GM18858 (cell line): ENCODE measurements at regions not wholly inside any gene's neighbourhood (a gene's known extent, or its start where the extent isn't known, plus 50 kb on each side); places are given as distances from the start of the nearest gene placed in this dataset.
"Not testable (repeated sequence)": the region's sequence is repeated elsewhere in the genome, so short reads cannot be mapped to it uniquely, and the experiment has no call there.

ENCODE experiments used
- ATAC-seq: cut with Tn5 transposase; IDR thresholded peaks from one replicate; pipeline ENCODE4 v1.9.1; 2021; ENCODE audit not compliant: unreplicated experiment

DNA sequence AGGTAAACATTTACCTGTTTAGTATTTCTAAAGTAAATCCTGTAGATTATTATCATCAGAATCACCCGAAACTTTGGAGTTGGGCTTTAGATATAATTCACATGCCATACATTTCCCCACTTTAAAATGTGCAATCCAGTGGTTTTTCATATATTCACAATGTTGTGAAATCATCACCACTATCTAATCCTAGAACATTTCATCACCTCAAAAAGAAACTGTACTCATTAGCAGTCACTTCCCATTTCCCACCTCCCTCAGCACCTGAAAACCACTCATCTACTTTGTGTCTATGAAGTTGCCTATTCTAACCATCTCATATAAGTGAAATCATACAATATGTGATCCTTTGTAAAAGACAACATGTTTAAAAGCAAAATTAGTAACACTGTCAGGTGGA lies 182.6 kb downstream of the FZD1 start:
- ATAC-seq: no peak

DNA sequence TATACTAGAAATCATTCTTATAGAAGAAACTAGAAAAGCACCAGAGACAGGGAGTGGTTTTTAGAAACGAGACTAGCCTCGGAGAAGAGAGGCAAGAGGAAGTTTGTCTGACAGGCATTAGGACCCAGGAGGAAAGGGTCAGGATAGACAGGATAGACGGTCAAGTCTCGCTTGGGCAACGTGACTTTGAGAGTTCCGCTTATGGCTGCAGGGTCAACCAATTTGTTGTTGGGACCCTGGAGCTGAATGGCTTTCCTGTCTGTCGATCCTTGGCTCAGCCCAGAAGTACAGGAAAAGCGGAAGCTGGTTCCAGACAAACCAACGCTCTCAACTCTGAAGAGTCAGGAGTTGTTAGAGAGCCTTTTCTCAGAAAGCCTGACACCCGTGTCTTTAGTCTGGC lies 191.2 kb downstream of the FZD1 start:
- ATAC-seq: no peak

DNA sequence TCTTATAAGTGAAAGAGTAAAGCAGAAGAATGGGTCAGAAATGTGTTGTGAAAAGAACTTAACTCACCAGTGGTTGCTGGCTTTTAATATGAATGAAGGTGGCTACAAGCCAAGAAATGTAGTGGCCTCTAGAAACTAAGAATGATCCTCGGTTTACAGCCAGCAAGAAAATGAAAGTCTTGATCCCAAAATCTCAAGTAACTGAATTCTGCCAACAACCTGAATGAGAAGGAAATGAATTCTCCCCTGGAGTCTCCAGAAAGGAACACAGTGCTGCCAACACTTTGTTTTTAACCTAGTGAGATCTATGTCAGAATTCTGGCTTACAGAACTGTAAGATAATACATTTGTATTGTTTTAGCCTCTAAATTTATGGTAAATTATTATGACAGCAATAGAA lies 193.0 kb downstream of the FZD1 start:
- ATAC-seq: no peak

DNA sequence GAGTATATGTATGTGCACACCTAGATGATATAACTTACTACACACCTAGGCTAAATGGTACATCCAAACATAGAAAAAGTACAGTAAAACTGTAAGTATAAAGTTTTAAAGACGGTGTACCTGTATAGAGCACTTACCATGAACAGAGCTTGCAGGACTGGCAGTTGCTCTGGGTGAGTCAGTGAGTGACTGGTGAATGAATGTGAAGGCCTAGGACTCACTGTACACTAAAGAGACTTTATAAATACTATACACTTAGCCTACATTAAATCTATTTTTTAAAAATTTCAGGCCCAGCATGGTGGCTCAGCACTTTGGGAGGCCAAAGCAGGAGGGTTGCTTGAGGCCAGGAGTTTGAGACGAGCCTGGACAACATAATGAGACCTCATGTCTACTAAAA lies 195.3 kb downstream of the FZD1 start:
- no peak for ATAC-seq

DNA sequence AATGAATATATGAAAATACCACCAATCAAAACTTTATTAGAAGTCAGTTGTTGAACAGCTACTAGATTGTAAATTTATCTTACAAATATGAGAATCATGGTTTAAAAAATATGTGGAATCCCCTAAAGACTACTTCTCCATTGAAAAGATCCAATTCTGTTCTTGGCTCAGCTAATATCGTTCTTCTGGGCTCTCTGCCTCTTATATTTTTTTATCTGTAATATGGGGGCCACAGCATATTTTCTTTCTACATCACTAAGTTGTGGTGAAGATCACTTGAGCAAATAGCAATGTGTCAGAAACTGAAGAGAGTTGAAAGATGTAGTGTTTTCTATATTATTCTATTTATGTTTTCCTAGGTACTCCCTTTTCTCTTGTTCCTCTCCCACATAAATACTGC lies 198.1 kb downstream of the FZD1 start:
- ATAC-seq: no peak

DNA sequence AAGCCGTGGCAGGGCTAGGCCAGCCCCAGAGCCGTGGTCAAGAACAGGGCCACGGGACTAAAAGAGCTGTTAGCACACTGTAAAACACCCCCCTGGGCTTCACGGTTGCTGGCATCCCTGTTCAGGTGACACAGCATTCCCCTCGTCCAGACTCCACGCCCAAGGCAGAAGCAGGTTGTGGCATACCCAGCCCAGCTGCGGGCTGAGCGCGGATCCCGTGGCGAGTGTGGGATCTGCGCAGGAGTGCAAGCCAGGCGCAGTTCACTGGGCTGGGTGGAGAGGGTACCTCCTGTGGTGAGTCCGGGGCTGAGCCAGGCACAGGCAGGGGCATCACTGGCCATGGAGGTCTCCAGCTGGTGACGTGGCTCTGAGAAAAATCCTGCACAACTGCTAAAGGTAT lies 199.1 kb downstream of the FZD1 start:
- ATAC-seq: no peak

DNA sequence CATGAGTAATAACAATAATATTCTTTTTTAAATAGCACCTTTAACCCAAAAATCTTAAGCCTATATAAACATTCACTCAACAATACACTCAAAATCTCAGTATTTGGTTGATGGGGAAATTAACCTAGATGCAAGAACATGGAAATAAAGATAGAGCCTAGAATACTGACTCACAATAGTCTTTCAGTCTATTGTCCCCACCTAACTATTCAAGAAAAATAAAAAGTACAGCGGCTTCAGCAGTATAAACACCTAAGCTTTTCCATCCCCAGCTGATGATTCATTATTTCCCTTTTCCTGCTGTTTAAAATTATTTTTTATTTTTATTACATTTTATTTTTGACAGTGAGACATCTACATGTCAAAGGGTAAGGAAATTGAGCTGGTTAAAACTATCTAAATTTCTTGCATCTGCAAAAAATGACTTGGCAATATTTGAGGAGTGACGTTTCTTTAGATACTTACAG lies 201.4 kb downstream of the FZD1 start:
- ATAC-seq: no peak

DNA sequence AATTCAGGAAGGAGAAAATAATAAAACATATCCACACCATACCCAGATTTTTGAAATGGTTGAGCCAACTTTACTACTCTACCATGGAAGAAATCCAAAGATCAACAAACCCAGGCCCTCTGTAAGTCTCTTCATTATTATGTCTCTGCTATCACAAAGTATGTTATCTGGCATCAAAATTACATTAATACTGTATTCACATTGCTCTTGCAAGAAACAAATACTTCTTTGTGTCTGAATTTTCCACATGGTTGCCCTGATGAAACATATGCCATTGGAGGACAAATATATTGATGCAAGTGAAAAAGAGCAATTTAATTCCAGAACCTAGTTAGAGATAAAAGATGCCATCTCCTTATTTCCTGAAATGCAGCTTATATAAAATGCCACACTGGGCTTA lies 204.0 kb downstream of the FZD1 start:
- no peak for ATAC-seq

DNA sequence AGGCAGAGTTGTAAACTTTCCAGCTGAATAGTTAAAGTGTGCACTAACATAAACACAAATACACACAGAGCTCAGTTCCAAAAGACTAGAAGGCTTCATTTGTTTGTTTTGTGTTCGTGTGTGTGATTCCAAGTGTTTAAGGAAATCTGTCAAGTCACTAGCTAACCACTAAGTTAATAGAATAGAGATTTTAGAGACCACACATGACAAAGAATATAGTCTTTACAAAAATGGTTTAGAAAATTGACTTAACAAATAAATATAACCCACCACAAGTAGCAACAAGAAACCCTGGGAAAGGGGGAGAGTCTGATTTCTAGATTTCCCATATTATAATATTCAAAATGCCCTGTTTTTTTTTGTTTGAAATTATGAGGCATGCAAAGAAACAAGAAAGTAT lies 209.4 kb downstream of the FZD1 start:
- no peak for ATAC-seq

DNA sequence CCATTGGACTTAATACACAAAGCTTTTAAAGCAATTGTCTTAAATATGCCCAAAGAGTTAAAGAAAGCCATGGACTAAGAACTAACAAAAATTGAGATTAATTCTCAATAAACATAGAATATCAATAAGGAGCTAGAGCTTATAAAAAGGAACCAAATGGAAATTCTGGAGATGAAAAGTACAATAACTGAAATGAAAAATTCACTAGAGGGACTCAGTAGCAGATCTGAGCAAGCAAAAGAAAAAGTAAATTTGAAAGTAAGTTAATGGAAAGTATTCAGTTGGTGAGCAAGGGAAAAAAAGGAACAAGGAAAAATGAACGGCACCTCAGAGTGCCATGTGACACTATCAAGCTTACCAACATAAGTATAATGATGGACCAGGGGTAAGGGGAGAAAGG lies 209.8 kb downstream of the FZD1 start:
- ATAC-seq: no peak

DNA sequence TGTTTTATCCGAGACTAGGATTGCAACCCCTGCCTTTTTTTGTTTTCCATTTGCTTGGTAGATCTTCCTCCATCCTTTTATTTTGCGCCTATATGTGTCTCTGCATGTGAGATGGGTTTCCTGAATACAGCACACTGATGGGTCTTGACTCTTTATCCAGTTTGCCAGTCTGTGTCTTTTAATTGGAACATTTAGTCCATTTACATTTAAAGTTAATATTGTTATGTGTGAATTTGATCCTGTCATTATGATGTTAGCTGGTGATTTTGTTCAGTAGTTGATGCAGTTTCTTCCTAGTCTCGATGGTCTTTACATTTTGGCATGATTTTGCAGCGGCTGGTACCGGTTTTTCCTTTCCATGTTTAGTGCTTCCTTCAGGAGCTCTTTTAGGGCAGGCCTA lies 216.2 kb downstream of the FZD1 start:
- not testable (repeated sequence) for ATAC-seq

DNA sequence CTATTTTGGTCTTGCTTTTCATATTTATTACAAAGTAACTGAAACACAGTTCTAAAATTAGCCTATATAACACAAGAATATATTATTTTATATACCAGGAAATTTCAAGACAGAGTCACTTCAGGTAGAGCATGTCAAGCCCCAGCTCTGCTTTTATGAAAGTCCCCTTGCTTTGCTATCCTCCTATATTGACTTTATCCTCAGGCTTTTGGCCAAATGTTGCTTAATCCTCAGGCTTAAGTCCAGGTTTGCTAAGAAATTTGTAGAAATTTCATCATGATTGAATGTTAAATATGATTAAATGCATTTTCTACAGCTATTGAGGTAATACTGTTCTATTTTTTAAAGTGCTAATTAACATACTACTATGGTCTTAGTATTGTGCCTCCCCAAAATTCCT lies 227.6 kb downstream of the FZD1 start:
- no peak for ATAC-seq

DNA sequence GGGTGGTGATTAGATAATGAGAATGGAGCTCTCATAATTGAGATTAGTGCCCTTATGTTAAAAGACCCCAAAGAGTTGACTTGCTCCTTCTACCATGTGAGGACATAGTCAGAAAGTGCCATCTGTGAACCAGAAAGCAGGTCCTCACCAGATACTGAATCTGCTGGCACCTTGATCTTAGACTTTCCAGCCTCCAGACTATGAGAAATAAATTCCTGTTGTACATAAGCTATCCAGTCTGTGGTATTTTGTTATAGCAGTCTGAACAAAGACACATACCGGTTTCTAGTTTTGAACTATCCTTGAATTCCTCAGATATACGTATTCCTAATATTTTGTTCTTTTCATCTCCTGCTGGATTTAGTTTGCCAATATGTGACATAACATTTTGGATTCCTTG lies 228.1 kb downstream of the FZD1 start:
- no peak for ATAC-seq

DNA sequence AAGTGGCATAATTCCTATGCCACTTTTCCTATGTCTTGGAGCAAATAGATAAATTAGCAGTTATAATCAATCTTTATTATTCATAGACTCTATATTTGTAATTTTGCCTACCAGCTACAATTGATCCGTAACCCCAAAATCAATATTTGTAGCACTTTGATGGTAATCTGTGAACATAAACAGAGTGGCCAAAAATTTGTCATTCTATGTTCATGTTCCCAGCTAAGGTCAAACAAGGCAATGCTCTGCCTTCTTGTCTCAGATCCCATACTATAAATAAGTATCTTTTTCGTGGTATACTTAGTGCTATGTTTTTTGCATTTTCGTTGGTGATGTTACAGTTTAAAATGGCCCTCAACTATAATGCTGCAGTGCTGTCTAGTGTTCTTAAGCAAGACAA lies 228.5 kb downstream of the FZD1 start:
- ATAC-seq: no peak

DNA sequence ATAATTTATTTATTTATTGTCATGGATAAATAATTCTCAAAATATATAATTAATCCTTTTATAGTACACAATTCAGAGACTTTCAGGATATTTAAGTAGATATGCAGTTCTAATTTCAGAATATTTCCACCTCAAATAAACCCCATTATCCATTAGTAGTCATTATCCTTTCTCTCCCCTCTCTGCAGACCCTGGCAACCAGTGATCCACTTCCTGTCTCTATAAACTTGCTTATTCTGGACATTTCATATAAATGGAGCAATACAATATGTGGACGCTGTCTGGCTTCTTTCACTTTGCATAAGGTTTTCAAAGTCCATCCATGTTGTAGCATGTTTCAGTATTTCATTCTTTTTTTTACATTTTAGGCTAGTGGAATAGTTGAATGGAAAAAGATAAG lies 230.2 kb downstream of the FZD1 start:
- no peak for ATAC-seq

DNA sequence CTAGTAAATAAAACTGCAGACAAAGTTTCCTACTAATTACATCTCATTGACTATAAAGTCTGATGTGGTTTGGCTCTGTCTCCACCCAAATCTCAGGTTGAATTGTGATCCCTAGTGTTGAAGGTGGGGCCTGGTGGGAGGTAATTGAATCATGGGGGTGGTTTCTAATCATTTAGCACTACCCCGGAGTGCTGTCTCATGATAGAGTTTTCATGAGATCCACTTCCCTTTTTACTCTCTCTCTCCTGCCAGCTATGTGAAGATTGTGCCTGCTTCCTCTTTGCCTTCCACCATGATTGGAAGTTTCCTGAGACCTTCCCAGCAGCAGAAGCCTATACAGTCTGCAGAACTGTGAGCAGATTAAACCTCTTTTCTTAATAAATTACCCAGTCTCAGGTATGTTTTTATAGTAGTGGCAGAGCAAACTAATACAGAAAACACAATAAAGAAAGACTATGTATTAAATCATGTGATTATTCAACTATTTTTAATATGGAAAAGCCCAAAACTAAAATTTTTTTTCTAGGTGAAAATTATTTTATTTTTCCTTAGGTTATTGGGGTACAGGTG lies 232.1 kb downstream of the FZD1 start:
- no peak for ATAC-seq

DNA sequence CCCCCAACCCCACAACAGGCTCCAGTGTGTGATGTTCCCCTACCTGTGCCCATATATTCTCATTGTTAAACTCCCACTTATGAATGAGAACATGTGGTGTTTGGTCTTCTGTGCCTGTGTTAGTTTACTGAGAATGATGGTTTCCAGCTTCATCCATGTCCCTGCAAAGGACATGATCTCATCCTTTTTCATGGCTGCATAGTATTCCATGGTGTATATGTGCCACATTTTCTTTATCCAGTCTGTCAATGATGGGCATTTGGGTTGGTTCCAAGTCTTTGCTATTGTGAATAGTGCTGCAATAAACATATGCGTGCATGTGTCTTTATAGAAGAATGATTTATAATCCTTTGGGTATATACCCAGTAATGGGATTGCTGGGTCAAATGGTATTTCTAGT lies 233.0 kb downstream of the FZD1 start:
- ATAC-seq: not testable (repeated sequence)

DNA sequence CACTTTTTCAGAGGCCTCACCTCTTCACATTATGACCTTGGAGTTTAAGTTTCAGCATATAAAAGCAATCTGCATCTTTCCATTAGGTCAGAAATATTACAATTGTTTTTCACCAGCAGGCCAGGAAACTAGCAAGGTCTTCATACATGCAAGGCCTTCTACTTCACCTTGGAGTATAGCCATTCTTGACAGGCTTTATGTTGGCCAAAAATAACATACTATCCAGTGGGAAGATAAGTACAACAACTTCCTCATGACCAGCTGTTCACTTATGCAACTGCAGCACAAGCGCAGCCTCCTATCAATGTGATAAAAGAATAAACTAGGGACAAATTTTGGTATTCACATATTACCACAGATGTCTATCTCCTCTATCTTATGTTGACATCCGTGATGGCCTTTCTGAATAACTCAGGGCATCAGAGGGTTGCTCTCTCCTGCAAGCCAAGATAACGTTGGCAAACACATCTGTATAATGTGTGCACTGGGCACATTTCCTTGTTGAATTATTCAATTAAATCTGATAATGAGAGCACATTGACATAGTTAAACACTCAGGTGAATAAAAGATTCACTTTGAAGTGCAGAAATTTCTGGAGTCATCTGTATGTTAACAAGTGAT lies 239.8 kb downstream of the FZD1 start:
- ATAC-seq: no peak

DNA sequence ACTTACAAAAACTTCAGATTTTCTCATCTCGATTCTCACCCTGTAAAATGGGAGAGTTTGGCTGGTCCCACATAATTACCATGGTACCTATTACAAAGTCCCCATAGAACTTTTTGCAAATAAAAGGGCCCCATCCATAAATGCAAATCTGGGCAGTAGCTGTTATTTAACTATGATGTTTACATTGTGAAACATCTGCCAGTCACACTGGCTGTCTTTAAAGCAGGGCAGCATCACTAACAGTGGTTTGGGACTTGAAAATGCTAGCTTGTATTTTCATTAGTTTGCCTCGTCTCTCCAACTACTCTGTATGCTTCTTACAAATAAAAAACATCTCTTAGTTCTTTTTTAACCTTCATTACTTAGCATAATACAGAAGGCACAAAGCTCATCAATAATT lies 240.7 kb downstream of the FZD1 start:
- ATAC-seq: no peak

DNA sequence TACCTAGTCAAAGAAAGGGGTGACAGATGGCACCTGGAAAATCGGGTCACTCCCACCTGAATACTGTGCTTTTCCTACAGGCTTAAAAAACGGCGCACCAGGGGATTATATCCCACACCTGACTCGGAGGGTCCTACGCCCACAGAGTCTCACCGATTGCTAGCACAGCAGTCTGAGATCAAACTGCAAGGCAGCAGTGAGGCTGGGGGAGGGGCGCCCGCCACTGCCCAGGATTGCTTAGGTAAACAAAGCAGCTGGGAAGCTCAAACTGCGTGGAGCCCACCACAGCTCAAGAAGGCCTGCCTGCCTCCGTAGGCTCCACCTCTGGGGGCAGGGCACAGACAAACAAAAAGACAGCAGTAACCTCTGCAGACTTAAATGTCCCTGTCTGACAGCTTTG lies 242.7 kb downstream of the FZD1 start:
- ATAC-seq: not testable (repeated sequence)

DNA sequence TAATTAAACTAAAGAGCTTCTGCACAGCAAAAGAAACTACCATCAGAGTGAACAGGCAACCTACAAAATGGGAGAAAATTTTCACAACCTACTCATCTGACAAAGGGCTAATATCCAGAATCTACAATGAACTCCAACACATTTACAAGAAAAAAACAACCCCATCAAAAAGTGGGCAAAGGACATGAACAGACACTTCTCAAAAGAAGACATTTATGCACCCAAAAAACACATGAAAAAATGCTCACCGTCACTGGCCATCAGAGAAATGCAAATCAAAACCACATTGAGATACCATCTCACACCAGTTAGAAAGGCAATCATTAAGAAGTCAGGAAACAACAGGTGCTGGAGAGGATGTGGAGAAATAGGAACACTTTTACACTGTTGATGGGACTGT lies 247.6 kb downstream of the FZD1 start:
- ATAC-seq: not testable (repeated sequence)

DNA sequence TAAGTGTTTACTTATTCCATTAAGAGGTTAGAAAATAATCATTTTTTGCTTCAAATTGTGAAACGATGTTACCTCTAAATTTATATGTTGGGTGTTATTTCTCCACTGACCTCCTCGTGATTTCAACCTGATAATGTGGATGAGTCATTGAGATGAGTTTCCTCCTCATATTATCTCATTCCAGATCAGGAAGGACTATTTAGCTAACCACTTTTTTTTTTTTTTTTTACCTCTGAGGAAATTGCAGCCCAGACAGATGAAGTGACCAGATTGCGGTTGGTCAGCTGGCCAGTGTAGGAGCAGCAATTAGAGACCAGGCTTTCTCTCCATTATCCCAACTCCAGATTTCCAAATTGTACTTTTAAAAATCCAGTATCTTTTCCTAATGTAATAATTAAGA lies 248.7 kb downstream of the FZD1 start:
- ATAC-seq: no peak

DNA sequence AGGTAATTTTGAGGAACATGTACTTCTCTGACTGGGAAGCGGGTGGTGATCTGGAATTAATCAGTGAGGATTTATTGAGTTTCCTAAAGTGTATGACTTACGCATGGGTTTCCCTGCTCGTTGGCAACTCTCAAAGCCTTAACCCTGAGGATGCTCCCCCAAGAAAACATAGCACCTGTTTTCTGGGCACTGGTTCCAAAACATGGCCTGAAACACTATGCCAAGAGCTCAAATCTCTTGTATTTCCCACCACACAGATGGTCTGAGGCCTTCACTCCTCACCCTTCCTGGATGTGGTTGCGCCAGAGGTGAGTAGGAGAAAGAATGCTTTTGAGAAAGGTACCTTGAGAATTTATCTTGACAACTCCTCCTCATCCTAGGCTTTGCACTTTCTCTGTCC lies 250.4 kb downstream of the FZD1 start:
- no peak for ATAC-seq
